ENCODE measurements at regions not wholly inside any gene's neighbourhood (a gene's known extent, or its start where the extent isn't known, plus 50 kb on each side); places are given as distances from the start of the nearest gene placed in this dataset.

- no peaks in the 10 kb centered on the region for H3K9me3 ChIP-seq (replicated peaks; ENCODE audit: control insufficient read depth, insufficient read depth, low read depth, low read length)
- H3K27me3 ChIP-seq (ENCODE audit: control insufficient read depth in 2 of 2, insufficient read depth in 2 of 2, low read length in 2 of 2), result peaks cover 5 to 15% of the 10 kb centered on the region in 2 experiments; a peak in 3 of 5 replicates
- ATAC-seq (no peak), DNase-seq (ENCODE audit: extremely low read depth in 1 of 4, low spot score in 3 of 4) (no peak), FAIRE-seq (no peak)
- BruUV-seq (replicated peaks), result no TSS peak
- H3K4me3 ChIP-seq, result no peak overlapping the region
- no peaks in the 10 kb centered on the region for H3K4me1 ChIP-seq (replicated peaks in 1 of 2; ENCODE audit: control insufficient read depth in 2 of 2, insufficient read depth in 2 of 2, low read length in 2 of 2)
- H3K79me2 ChIP-seq (ENCODE audit: control insufficient read depth, insufficient read depth, low read length), result no peaks in the 10 kb centered on the region
- no peaks in the 10 kb centered on the region for H3K36me3 ChIP-seq (ENCODE audit: control insufficient read depth, insufficient read depth, low read length)
- intact Hi-C loops (cut with micrococcal nuclease) (no loop called here), in situ Hi-C loops (cut with MboI) (no loop called here)
- no peak overlapping the region for H3K9ac ChIP-seq (ENCODE audit: insufficient read depth in 1 of 2, low read depth in 2 of 2, low read length in 2 of 2)
- H3K9me1 ChIP-seq (ENCODE audit: control insufficient read depth, insufficient read depth, low read length), result no peaks in the 10 kb centered on the region
- no peak overlapping the region for H2AFZ ChIP-seq (ENCODE audit: low read depth, low read length)
- ChIA-PET CTCF (ENCODE audit: low intra/inter-chr PET ratio) (no interaction called here), POLR2A (interaction anchor here (0.6 to 1.0 kb wide), 2 partner anchors 29 to 132 kb away, joined by 3 read pairs; no protein-coding TSS in a partner anchor)
- TF ChIP-seq SMAD1 (IDR thresholded peaks at IDR 0.05; ENCODE audit: low read depth, low read length, partially characterized antibody), result no peak
- peak; percentile 30; the same call in 1 of the 2 replicates for TF ChIP-seq NFE2 (IDR thresholded peaks at IDR 0.05; ENCODE audit: low read depth)
- TF ChIP-seq SRSF1 (IDR thresholded peaks at IDR 0.05; ENCODE audit: low read depth, low read length), result no peak
- H3K27ac ChIP-seq (ENCODE audit: extremely low read depth, low read depth, low read length), result no peak overlapping the region
- H3K4me2 ChIP-seq (ENCODE audit: insufficient read depth, low read length), result no peak overlapping the region
- no peaks in the 10 kb centered on the region for H4K20me1 ChIP-seq (replicated peaks; ENCODE audit: control insufficient read depth, insufficient read depth, low read length)
- WGBS (ENCODE audit: insufficient coverage, low coverage, missing lambda C conversion rate), result 1% methylated on average over 11 of the region's 11 CpGs
Observed at GRCh38 chr2:136310797-136311603, 193.1 kb upstream of the CXCR4 start.

- Histone ChIP-seq H4K20me1 (replicated peaks; ENCODE audit: control insufficient read depth, insufficient read depth, low read length) (no peaks in the 10 kb centered on the region), H3K79me2 (ENCODE audit: control insufficient read depth, insufficient read depth, low read length) (no peaks in the 10 kb centered on the region), H3K9ac (ENCODE audit: insufficient read depth in 1 of 2, low read depth in 2 of 2, low read length in 2 of 2) (no peak overlapping the region), H3K9me1 (ENCODE audit: control insufficient read depth, insufficient read depth, low read length) (no peaks in the 10 kb centered on the region), H3K27ac (ENCODE audit: extremely low read depth, low read depth, low read length) (no peak overlapping the region), H3K4me3 (no peak overlapping the region), H3K4me1 (replicated peaks in 1 of 2; ENCODE audit: control insufficient read depth in 2 of 2, insufficient read depth in 2 of 2, low read length in 2 of 2) (no peaks in the 10 kb centered on the region), H3K9me3 (replicated peaks; ENCODE audit: control insufficient read depth, insufficient read depth, low read depth, low read length) (no peaks in the 10 kb centered on the region), H3K36me3 (ENCODE audit: control insufficient read depth, insufficient read depth, low read length) (no peaks in the 10 kb centered on the region), H2AFZ (ENCODE audit: low read depth, low read length) (no peak overlapping the region), H3K27me3 (ENCODE audit: control insufficient read depth in 2 of 2, insufficient read depth in 2 of 2, low read length in 2 of 2) (peaks cover 5 to 15% of the 10 kb centered on the region in 2 experiments; a peak in 3 of 5 replicates), H3K4me2 (ENCODE audit: insufficient read depth, low read length) (no peak overlapping the region)
- ChIA-PET POLR2A (interaction anchor here (0.6 kb wide), 1 partner anchor 133 kb away, joined by 3 read pairs; no protein-coding TSS in a partner anchor), CTCF (ENCODE audit: low intra/inter-chr PET ratio) (interaction anchor here (0.7 kb wide), 1 partner anchor 1851 kb away, joined by 5 read pairs; no protein-coding TSS in a partner anchor)
- no peak for ATAC-seq
- intact Hi-C loops (cut with micrococcal nuclease) (no loop called here), in situ Hi-C loops (cut with MboI) (no loop called here)
- WGBS (ENCODE audit: insufficient coverage, low coverage, missing lambda C conversion rate), result 0% methylated on average over 6 of the region's 10 CpGs
- no peak for DNase-seq (ENCODE audit: extremely low read depth in 1 of 4, low spot score in 3 of 4)
- no TSS peak for BruUV-seq (replicated peaks)
- FAIRE-seq, result no peak
- no peak for TF ChIP-seq RAD21 (CRISPR knock-in tag; conservative IDR thresholded peaks at IDR 0.05 in 1 of 2, IDR thresholded peaks at IDR 0.05 in 1 of 2)
- TF ChIP-seq U2AF1 (optimal IDR thresholded peaks at IDR 0.05; ENCODE audit: low read depth, low read length), result no peak
- no peak for TF ChIP-seq NUFIP1 (IDR thresholded peaks at IDR 0.05; ENCODE audit: partially characterized antibody)
- TF ChIP-seq CTBP1 (IDR thresholded peaks at IDR 0.05; ENCODE audit: borderline replicate concordance), result no peak
- no peak for TF ChIP-seq SMARCC2 (IDR thresholded peaks at IDR 0.05; ENCODE audit: low read depth)
- no peak for TF ChIP-seq ZNF77 (CRISPR knock-in tag; IDR thresholded peaks at IDR 0.05)
- TF ChIP-seq ZBTB11 (CRISPR knock-in tag; IDR thresholded peaks at IDR 0.05), result no peak
Observed at GRCh38 chr2:136310005-136310495, 192.1 kb upstream of the CXCR4 start.
